HG03060 (cell line): ENCODE measurements at regions not wholly inside any gene's neighbourhood (a gene's known extent, or its start where the extent isn't known, plus 50 kb on each side); places are given as distances from the start of the nearest gene placed in this dataset.
"Not testable (repeated sequence)": the region's sequence is repeated elsewhere in the genome, so short reads cannot be mapped to it uniquely, and the experiment has no call there.

ENCODE experiments used
- ATAC-seq: cut with Tn5 transposase; IDR thresholded peaks from one replicate; pipeline ENCODE4 v1.9.1; 2021; ENCODE audit warnings: low read depth, moderate number of reproducible peaks; ENCODE audit not compliant: unreplicated experiment

DNA sequence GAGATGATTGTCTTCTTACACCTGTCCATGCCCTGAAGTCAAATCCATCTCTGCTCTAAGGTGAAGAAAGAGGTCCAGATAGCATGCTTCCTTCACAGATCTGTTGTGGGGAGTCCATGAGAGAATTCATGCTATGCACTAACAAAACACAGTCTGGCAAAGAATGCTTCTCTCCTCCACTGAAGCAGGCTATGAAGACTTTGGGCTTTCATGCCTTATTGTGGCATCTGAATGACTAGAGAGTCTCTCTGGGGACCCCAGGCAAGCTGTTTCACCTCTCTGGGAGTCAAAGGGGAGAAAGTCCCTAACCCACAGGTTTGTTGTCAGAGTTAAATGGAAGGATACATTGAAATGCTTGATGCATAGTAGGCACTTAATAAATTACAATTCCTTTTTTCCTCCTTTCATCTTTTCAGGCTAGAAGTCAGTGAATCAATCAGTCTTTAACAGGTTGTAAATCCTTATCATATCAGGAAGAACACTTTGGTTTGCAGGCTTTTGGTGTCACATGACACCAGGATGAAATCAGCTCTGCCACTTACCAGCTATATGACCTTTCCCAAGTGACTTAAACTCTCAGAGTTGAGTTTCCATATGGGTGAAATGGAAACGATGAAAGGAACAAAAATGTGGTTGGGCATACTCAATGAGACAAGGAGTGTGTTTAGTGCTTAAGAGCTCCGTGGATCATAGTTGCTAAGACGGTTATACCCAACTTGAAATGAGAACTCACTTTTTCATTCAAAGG, 200.1 kb upstream of the DAB1 start:
- no peak for ATAC-seq

DNA sequence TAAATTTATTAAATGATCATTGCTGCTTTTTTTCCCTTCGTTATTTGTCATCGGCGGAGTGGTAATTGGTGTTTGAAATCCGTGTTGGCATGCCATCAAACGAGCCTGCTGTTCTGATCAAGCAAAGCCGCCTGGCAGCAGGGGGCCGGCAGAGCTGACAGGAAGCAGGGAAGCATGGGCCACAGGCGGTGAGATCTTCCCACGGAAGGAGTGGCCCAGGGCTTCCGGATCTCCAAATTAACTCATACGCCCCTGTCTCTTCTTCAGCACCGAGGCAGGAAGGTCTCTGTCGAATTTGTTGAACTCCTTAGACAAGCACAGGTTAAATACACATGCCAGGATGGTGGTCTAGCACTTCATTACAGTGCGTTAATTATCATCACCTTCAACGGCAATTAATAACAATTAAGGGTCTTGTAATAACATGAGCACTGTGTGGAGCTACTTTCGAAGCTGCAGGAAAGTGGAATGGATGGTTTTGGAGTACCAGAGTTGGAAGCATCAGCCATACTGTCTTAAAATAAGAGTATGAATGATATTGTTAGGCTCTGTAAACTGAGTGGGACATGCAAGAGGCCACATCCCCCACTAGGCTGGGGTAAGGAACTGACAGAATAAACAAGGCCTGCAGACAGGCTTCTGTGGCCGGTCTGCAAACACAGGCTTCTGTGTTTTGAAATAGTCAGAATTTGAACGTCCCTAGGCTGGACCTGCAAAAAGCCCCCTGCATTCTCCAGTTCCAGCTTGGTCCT, 199.4 kb upstream of the DAB1 start:
- ATAC-seq: no peak

DNA sequence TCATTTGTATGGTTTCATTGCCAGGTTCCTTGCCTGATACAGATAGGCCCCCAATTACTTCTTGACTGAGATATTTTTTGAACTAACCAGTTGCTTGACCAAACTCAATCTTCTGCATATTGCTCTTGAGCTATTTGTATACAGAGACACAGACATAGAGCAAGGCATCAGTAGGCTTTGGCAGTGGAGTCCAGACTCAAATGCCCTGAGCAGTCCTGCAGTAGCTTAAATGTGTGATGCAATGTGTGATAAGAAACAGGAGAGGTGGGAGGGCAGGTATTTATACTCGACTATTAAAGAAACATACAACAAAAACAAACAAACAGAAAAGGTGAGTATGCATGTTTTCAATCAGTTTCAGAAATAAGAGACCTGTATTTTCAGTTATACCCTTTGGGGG, 197.9 kb upstream of the DAB1 start:
- ATAC-seq: no peak

DNA sequence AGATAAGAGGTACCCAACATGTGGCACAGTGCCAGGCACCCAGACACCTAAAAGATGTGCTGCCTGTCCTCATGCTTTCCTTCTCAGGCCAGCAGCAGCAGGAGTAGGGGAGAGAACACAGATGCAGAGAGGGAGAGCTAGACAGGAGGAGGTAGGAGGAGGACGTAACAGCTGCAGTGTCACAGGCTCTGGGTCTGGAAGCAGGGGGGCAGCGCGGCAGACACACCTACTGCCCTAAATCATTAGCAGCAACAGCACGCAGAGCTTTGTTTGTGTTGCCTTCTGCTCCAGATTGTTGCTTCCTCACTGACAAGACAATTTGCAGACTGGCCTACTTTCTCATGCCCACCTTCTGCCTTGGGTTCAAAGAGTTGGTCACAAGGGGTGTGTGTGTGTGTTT, 196.7 kb upstream of the DAB1 start:
- ATAC-seq: no peak

DNA sequence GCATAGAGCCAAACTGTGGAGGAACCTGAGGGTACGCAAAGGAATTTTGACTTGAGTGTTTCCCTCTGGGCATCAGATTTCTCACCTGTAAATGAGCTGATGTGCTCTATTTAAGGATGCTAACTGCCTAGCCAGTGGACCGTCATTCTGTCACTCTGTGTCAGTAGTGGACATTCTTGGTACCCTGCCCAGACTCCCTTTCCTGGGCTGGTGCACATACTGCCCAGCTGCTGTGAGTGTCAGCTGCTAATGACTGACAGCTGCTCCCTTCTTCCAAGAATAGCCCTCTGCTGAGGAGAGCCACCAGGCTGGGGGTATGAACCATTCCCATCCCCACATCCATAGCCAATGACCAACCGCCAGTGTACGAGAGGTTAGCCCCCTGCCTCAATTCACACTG, 193.1 kb upstream of the DAB1 start:
- no peak for ATAC-seq

DNA sequence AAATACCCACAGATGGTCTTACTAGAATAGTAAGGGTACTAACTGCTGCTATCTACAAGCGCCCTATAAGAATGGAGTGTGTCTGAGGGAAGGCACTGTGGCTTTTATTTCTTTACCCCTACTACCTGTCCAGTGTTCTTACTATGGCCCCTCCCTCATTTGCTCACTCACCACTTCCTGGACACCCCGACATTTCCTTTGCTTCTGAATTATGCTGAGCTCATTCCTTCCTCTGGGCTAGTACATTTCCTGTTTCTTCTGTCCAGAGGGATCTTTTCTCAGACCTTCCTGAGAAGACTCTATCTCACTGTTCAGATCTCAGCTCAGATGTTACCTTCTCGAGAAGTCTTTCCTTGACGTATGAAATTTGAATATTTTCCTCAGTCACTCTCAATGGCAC, 192.1 kb upstream of the DAB1 start:
- ATAC-seq: no peak

DNA sequence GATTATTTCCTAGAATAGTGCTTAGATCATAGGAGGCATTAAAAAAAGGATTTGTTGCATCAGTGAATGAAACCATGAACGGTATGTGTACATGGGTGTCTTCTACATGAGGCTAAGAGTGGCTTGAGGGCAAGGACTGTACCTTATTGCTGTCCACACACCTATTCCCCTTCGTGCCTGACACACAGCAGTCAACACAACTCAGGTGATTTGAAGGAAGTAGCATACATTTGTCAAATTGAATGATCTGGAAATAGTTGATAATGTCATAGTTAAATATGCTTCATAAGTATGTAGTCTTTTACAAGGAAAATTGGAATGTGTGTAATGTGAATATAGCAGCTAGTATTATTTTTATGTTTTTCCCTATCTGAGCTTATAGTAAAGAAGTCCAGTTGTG, 189.0 kb upstream of the DAB1 start:
- no peak for ATAC-seq

DNA sequence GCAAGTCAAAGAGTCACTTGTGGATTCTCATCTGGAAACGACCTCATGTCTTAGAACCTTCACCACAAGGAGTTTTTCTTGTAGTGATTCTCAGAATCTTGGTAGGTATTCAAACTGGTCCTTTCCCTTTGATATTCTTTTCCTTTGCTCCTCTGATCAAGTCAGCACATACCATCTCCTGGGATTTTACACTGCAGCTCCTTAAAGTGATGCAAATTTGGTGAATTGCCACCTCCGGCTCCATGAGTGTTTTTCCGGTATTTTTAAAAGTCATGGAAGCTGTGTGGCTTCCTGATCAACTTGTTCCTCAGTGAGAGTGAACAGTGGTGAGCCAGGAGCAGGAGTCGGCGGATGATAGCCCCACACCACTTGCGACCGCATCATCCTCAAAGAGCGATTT, 182.1 kb upstream of the DAB1 start:
- no peak for ATAC-seq

DNA sequence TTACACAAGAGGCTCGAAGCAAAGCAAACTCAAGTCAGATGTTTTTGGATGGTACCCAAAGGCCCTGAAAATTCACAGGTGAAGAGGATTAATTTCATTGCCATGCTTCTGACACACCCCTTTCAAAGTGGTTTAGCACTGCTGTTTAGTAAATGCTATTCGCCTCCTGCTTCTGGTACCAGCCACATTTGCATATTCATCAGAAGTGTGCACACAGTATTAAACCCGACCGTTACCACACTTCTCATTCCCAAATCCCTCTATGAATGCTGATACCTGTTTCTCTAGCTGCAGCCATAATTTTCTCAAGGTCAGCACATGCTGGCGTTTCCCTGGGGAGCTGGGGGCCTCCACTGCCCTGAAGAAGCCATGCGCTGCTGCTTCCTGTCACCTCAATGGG, 179.8 kb upstream of the DAB1 start:
- ATAC-seq: no peak

DNA sequence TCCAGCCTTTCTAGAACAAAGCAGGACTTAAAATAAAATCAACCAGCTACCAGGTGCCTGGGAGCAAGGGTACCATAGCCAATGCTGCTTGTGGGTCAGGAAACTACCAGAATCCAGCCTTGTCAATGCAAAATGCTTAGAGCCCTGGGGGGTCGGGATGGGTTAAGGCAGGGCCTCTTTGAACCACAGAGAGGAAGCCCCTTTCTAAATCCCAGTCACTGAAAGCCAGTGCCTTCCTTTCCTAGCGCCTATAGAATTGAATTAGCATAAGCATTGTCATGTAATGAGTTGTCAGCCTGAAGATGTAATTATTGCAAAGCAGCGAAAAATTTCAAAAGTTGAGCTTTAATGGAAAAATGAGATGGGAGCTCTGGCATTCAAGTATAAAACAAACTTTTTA, 176.6 kb upstream of the DAB1 start:
- no peak for ATAC-seq

DNA sequence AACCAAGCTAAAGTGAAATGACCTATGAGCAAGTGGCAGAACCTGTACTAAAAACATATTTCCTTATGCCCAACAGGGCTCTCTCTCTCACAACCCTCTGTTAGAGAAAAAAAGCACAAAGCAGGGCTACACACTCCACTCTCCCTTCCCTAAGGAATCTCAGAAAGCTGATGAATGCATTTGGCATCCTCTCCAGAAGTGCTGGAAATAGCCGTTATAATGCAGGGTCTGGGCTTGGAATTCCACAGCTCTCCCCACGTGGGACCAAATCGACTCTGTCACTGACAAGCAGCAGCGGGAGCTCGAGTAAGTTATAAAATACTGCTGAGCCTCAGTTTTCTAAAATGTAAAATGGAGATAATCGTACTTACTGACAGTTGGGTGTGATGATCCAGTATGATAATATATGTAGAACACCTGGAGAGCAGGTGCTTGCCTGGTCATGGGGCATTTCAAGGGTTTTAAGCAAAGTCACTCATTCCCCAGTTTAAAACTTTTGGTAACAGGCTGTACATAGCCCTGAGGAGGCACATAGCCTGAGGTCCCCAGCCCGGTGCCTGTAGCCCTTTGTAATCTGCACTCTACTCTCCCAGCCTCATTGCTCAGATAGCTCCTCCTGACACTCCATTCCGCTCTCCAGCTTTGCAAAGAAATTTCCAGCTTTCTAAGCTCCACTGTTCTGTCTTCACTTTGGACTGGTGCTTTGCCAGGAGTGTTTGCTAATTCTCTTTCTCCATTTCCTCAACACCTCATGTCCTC, 175.6 kb upstream of the DAB1 start:
- ATAC-seq: no peak

DNA sequence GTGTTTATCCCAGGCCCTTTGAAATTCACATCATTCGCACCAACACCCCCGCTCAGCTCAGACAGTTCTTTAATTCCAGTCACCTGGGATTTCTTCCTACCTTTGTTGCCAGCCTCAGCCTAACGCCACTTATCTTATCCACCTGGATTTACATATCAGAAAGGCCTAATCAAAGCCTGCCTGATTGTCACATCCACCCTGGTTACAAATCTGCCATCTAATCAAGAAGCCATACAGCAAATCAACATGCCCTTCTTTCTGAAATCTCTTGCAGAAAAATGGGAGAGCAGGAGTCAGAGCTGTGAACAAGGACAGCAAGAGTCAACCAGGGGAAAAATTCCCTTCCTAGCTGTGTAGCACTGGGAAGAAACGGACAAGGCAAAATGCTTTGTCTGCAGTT, 173.2 kb upstream of the DAB1 start:
- ATAC-seq: no peak

DNA sequence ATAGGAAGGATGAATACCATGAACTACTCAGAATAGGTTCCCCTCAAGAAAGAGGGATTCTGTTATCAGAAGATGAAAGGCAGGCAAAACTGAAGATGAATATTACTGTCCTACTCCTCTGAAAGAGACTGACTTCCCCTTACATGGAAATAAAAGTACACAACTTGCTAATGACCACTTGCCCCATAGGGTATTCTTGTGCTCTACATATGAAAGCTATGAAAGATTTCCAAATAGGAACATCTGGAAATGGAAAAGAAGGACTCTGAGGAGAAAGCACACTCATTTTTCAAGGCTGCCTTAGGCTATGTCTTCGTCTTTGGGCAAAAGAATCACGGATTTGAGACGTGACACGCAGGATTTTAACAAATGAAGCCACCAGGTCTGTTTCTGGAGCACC, 170.1 kb upstream of the DAB1 start:
- no peak for ATAC-seq

DNA sequence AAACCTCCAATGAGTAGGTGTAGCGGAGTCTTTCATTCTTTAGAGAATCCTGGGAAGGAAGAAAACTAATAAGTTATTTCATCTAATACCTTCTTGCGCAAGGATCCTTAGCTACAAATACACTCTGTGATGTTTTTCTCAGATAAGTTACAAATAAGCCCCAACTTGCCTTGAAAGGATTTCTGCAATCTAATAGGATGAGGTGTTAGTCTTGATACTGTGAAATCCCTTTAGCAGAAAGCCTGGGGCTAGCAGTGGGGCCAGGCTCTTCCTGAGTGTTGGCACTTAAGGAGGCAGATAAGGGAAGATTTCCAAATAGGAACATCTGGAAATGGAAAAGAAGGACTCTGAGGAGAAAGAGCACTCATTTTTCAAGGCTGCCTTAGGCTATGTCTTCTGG, 168.0 kb upstream of the DAB1 start:
- no peak for ATAC-seq

DNA sequence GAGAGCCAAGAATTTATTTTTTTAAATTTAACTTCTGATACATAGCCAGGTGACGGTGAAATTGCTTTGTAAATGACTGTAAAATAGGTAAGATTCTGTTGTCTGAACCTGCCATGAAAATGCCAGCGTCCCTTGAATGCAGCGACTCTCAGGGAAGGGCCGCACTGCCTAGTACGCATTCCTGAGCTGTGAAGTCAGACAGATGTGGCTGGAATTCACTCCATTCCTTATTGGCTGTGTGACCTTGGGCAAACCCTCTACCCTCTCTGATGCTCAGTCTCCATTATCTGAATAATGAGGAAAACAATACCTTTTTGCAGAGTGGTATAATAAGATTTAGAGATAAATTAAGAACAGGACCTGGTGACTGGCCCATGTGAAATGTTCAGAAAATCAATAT, 167.1 kb upstream of the DAB1 start:
- no peak for ATAC-seq

DNA sequence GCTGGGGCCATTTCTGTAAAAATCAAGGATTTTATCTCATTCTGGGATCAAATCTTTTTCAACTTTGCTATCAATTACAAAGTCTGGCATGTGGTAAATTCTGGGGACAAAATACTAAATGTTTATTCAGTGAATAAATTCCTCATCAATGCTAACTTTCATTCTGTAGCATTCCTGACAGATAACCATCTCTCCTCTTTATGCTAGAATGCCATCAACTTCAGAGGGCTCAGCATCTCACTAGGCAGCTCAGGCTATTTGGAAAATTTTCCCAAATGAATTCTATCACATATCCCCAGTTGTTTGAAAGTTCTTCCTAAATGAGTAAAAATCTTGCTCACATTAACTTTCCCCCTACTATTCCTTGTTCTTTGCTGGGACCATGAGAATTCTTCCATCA, 163.0 kb upstream of the DAB1 start:
- ATAC-seq: no peak

DNA sequence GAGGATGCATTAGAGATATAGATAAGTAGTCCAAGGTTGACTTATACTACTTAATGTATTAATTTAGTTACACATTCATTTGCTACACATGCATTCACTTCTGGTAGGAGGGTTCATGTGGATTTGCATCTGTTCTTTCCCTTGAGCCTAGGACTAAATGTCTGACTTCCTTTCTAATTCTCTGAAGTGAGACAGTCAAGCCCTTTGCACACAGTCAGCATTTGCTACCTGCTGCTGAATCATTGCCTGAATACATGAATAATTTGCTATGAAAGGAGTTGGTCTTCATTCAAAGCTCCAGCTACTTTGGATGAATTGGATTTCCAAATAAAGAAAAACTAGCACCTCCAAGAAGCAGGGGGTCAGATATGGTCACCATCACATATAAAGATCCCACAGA, 154.8 kb upstream of the DAB1 start:
- no peak for ATAC-seq

DNA sequence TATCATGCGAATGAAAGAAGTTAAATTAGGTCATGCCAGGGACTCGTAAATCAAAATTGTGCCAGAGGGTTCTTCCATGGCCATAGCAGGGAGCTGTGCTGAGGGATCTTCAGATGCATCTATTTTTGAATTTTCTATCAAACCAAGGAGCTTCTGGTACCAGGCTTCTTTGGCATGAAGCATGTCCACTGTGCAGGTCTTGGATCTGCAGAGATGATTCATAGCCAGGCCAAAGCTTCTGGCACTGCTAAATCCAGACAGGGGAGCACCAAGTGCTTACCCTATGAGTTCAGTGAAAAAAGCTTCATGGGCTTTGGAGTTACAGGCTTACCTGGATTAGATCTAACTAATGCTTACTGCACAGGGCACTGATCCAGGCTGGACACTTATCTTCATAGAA, 154.2 kb upstream of the DAB1 start:
- ATAC-seq: no peak

DNA sequence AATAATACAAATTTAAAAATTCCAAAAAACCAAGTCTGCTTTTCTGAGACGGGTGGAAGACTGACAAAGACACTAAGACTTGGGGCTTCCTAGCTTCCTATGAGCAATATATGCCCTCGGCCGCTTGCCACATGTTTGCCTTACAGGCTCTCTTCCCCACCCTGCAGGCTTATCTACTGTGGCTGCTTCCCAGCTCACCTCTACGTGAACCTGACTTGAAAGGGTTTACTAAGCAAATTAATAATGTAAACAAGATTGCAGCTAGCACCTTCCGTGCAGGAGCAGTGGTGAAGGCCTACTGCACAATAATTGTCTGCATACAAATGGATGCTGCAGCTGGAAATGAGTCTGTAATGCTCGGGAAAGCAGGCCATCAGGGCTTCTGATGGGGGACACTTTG, 152.9 kb upstream of the DAB1 start:
- no peak for ATAC-seq

DNA sequence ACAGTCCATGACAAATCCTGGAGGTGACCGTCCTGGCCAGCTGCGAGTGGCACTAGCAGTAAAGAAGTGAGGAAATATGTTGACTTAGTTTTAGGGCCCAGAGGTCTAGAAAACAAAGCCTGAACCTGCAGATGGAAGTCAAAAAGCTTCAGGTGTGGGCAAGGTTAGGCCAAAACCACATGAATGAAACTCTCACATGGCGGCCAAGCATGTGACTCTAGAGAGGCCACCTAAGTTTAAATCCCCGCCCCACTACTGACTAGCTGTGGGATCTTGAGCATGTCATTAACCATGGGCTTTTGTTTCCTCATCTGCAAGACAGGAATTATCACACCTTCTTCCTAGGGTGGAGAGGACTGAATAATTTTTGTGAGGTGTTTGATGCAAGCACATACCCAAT, 148.2 kb upstream of the DAB1 start:
- no peak for ATAC-seq

DNA sequence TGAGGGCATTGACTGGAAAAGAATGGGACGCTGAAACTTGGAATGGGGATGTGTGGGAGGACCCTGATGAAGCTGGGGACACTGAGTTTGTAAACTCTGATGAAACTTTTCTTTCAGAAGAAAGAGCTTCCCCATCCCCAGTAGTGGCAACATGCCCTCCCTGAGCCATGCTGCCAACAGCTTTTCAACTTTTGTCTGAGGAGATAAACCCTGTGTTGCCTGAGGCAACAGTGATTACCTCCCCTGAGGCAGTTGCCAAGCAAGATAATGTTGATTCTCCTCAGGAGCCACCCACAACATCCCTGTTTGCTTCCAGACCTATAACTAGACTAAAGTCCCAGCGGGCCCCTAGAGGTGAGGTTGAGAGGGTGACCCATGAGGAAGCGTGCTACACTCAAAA, 134.2 kb upstream of the DAB1 start:
- not testable (repeated sequence) for ATAC-seq

DNA sequence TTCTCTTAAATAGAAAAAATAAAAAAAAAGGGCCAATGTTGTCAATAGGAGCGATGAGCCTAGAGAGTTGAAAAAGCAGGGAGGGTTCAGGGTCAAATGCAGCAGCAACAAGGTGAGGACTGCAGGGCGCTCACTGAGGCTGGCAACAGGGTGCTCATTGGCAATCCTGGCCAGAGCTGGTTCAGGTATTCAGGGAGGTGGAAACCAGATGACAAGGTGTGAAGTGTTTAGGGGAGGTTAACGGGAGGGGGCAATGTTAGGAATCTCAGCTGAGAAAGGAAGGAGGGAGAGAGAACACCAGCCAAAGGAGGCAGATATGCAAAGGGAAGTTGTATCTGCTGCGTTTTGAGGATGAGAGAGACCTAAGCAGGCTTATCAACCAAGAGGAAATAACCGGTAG, 129.8 kb upstream of the DAB1 start:
- ATAC-seq: no peak
